HG02970 (cell line): ENCODE measurements at regions not wholly inside any gene's neighbourhood (a gene's known extent, or its start where the extent isn't known, plus 50 kb on each side); places are given as distances from the start of the nearest gene placed in this dataset.

ENCODE experiments used
- ATAC-seq: cut with Tn5 transposase; IDR thresholded peaks from one replicate; pipeline ENCODE4 v1.9.1; 2021; ENCODE audit warnings: mild to moderate bottlenecking, moderate library complexity, moderate number of reproducible peaks; ENCODE audit not compliant: unreplicated experiment, low FRiP score

GRCh38 chr12:105733579-105733978, 403.1 kb downstream of the C12orf75 start:
- ATAC-seq: no peak

- ATAC-seq: no peak
Observed at GRCh38 chr12:105736498-105736897, 402.3 kb downstream of the NUAK1 start.

GRCh38 chr12:105738051-105738450, 400.7 kb downstream of the NUAK1 start:
- no peak for ATAC-seq

GRCh38 chr12:105740369-105740768, 398.4 kb downstream of the NUAK1 start:
- no peak for ATAC-seq

GRCh38 chr12:105740970-105741725, 397.6 kb downstream of the NUAK1 start:
- no peak for ATAC-seq

GRCh38 chr12:105741786-105742566, 396.8 kb downstream of the NUAK1 start:
- no peak for ATAC-seq

- no peak for ATAC-seq
Observed at GRCh38 chr12:105742567-105742874, 396.2 kb downstream of the NUAK1 start.

- ATAC-seq: no peak
Observed at GRCh38 chr12:105744371-105745058, 394.2 kb downstream of the NUAK1 start.

- no peak for ATAC-seq
Observed at GRCh38 chr12:105745811-105746210, 392.9 kb downstream of the NUAK1 start.

- no peak for ATAC-seq
Observed at GRCh38 chr12:105748806-105749600, 389.8 kb downstream of the NUAK1 start.

GRCh38 chr12:105750096-105750495, 388.7 kb downstream of the NUAK1 start:
- ATAC-seq: no peak

- no peak for ATAC-seq
Observed at GRCh38 chr12:105754313-105754712, 384.4 kb downstream of the NUAK1 start.

GRCh38 chr12:105756961-105757360, 381.8 kb downstream of the NUAK1 start:
- no peak for ATAC-seq

GRCh38 chr12:105759149-105759548, 379.6 kb downstream of the NUAK1 start:
- ATAC-seq: no peak

- ATAC-seq: no peak
Observed at GRCh38 chr12:105761075-105761474, 377.7 kb downstream of the NUAK1 start.

GRCh38 chr12:105764216-105764835, 374.4 kb downstream of the NUAK1 start:
- ATAC-seq: no peak

GRCh38 chr12:105765053-105766014, 373.4 kb downstream of the NUAK1 start:
- ATAC-seq: no peak

GRCh38 chr12:105766029-105766428, 372.7 kb downstream of the NUAK1 start:
- no peak for ATAC-seq

GRCh38 chr12:105769486-105769885, 369.3 kb downstream of the NUAK1 start:
- no peak for ATAC-seq
